T1000 (cell line): ENCODE measurements at regions not wholly inside any gene's neighbourhood (a gene's known extent, or its start where the extent isn't known, plus 50 kb on each side); places are given as distances from the start of the nearest gene placed in this dataset.
"Not testable (repeated sequence)": the region's sequence is repeated elsewhere in the genome, so short reads cannot be mapped to it uniquely, and the experiment has no call there.

Experiments used
- DNase-seq: peaks from one replicate; lab custom pipeline; 2025; ENCODE audit warnings: mixed read lengths; lab: John Stamatoyannopoulos, UW

DNA sequence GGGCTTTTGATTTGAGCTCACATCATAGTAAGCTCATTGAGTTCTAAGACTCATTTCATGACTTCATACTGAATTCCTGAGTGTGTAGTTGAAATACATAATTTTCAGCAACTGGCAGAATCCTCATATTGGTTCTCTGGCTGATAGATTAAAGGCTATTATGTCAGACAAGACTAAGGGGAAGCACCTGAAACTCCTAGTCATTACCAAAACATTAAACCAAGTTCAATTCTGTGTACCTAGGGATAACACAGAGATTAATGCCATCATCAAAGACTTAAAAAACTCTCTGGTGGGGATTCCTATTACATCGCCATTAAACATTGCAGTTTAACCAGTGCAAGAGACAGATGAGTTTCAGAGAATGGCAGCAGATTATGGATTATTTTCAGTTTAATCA is 339.1 kb downstream of the PTPRC start:
- DNase-seq: no peak

DNA sequence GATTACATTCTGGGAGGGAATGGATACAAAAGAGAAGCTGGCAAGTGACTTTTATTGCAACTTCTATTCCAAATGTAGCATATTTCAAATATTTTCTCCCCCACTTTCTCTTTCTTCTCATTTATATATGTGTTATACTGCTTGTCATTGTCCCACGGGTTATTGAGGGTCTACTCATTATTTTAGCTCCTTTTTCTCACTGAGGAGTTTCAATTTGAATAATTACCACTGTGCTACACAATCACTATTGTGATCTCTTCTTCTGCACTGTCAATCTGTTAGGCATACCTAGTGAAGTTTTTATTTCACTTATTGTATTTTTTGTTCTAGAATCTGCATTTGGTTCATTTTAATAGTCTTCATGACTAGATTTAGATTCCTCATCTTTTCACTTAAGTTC is 339.7 kb downstream of the PTPRC start:
- no peak for DNase-seq

DNA sequence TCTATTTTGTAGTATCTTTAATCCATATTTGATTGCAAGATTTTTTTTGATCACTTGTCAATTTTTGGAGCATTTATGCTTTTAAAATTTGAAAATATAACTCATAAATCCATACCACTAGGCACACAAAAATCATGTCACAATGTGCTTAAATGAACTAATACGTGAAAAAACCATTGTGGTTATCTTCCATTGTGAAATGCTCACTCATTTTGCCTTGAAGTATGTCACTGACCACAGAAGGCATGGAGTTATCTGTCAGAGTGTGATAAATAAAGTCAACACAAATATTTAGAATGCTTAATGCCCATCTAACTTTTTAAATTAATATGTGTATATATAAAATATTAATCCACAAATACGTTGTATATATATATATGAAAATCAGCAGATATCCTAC is 347.2 kb downstream of the PTPRC start:
- DNase-seq: no peak

DNA sequence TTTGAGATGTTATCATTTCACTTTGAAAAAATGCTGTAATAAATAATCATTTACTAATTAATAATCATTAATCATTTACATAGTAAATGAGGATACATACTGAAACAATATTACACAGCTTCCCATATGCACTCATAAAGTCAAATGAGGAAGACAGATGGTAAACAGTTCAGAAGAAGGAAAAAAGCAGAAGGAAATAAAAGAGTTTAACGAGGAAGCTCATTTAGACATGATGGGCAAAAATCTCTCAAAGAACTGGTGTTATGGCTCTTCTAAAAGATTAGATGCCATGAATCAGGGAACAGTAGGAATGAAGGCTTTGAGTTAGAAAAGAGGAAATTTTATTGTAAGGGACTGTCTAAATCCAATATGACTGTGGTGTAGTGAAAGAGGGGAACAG is 347.6 kb downstream of the PTPRC start:
- DNase-seq: no peak

DNA sequence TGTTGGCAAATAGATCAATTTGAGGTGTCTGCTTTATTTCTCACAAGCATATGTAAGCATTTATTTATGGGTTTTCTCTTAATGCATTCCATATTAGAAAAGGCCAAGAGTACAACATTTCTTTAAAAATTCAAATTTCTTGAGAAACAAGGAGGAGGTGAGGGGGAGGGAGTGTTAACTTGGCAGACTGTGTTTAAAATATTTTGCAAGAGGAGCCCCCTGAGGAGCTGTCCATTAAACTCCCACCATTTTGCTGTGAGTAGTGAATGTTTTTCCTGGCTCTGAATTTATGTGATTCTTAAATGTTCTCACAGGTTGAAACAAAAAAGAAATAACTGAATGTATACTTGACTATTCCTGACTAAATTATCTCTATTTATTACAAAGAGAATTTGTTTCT is 363.8 kb downstream of the PTPRC start:
- no peak for DNase-seq

DNA sequence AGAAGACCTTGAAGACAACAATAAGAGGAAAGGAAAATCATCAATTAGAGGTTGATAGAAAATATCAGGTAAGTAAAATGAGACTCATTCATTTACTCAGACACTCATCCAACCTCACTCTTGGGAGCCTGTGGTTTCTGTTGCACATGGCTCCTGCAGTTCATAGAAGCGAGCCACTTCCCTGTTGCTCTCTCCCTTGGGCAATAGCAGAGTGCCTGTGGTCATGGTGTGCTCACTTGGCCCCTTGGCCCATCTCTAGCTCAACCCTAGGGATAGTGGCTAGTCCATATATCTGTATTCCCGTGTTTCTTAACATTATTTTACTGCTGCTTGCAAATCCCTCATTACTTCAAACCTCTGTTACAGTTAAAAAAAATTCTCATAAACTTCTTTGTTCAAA is 368.6 kb downstream of the PTPRC start:
- DNase-seq: no peak

DNA sequence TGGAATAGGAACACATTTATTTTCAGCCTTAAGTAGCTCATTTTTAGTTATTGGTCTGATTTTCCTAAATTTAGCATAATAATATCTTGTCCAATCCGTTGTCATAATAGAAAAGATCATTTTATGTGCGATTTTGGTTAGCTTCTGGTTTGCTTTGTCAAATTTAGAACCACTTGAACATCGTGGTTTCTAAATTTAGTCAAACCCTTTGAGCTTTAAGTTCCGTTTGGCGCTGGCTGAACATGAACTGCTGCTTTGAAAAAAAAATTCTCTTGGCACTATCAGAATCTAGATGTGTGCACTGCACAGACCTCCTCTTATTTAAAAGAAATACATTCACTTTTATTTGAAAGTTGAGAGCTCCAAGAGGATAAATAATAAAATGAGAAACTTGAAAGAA is 370.6 kb downstream of the PTPRC start:
- DNase-seq: no peak

DNA sequence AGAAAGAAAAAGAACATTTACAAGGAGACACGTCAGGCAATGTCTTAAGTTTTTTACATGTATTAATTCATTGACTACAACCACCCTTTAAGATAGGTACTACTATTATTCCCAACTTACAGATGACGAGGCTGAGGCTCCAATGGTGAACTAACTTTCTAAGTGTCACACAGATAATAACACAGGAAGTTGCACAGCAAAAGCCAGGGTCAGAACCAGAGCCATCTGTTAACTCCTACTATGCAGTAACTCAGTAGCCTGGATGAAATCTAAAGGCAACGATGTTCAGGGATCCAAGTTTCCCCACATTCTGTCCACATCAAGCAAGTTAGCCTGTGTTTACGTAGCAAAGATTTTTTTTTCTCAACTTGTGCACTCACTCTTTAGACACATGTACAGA is 371.7 kb downstream of the PTPRC start:
- no peak for DNase-seq

DNA sequence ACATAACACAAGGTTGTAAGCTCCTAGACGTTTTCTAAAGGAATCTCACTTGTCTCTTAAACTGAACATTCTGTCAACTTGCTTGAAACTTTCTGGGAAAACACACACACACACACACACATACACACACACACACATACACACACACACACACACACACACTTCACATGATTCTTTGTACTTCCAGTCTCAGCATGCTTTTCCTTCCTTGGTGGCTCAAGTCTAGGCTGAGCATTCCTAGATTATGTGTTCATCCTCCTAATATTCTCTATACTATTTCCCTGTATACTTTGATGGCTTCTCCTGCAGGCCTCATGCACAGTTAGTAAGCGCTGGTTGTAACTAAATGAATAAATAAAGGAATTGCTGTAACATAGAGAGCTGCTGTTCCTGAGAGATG is 372.1 kb downstream of the PTPRC start:
- DNase-seq: no peak

DNA sequence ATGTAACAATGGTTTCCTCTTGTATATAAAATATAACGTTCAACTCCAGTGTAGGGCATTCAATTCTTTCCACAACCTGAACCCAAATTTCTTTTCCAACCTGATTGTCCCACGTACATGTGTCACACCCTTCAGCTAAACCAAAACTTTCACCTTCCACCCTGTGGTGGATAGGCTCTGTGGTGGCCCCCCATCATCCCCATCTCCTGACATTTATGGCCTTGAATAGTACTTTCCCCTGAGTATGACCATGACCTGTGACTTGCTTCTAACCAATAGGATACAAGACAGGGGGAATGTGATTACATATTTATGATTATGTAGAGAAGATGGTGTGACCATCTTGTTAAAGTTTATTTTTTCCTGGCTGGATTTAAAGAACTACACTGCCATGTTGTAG is 377.0 kb downstream of the PTPRC start:
- no peak for DNase-seq

DNA sequence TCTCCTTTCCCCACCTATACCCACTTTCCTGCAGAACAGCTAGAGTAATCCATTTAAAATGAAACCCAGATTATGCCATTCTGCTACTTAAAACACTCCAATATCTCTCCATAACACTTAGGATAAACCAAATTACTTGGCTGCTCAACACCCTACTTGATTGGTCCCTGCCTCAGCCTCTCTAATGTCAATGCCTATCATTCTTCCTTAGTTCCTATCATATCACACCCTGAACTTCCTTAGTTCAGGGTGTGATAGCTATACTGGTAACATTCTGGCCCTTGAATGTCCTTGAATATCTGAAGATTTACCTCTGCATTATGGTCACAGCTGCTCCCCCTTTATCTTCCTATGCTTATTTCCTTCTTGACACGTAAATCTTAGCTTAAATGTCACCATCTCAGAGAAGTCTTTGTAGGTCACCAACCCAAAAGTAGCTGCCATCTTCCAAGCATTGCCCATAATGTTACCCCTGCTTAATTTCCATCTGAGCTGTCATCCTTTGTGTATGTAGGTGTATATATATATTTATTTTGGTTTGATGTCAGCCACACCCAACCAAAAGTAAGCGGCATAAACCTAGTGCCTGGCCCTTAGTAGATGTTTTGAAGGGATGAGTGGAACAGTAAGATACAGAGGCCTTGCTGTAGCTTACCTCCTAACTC is 379.8 kb downstream of the PTPRC start:
- DNase-seq: no peak

DNA sequence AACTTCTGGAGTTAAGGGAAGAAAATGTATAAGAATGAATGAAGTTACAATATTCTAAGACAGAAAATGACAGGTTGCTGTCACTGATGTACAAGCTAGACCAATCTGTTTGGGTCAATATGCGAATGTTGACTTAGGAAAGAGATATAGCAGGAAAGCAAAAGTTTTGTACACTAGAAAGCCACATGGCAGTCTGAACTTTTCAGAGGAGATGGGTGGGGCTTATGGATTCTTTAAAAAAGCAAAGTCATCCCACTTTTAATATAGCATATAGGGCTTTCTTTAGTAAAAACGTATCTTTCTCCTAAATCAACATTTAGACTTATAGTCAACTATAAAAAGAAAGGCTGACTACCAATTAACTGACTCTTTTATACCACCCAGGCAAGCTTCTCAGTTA is 381.2 kb downstream of the PTPRC start:
- no peak for DNase-seq

DNA sequence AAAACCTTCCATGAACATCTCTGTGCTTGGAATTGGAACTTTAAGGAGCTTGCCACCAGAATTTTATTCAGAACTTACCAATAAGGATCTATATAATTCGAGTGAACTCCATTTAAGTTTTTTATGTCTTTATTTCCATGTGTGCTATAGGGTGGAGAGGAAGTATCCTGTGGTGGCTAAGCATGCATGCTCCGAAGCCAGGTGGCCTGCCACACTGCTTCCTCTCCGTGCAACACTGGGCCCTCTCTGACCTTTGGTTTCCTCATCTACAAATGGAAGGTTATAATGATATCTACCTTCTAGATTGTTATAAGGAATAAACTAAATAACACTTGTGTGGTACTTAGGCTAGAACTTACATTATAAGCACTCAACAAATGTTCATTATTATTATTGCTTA is 382.1 kb downstream of the PTPRC start:
- DNase-seq: no peak

DNA sequence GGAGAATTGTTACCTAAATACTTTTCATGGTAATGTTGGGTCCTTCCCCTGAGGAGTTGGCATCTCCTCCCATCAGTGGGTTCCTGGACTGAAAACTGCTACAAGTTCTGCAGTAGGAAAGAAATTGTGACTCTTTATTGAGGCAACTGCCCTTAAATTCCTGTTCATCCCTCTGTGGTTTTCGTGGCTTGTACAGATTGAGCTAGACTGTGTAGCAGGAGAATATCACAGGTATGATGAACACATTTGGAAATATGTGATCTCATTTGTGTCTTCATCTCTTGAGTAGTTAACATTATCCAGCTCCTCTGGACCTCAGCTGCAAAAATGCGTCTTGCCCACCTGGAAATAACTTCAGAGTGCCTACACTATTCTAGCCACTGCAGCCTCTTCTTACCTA is 390.6 kb downstream of the PTPRC start:
- DNase-seq: no peak

DNA sequence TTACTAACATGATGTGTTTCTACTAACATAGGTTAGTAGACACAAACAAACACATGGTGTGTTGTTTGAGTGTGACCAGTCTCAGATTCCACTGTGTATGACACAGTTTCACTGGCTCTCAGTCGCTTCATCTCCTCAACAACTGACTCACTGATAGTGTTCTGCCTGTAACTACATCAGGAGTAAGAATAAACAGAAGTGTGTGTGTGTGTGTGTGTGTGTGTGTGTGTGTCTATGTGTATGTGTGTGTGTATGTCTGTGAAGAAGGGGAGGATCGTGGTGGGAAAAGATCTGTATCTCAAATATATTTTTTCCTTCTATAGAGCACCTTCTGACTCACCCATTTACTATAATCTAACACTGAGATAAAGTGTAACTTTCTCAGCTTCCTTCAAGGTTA is 391.0 kb downstream of the PTPRC start:
- DNase-seq: no peak

DNA sequence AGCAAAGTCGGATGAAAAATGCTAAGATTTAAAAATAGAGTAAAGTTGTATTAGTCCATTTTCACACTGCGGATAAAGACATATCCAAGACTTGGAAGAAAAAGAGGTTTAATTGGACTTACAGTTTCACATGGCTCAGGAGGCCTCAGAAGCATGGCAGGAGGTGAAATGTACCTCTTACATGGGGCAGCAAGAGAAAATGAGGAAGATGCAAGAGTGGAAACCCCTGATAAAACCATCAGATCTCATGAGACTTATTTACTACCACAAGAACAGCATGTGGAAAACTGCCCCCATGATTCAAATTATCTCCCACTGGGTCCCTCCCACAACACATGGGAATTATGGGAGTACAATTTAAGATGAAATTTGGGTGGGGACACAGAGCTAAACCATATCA is 391.7 kb downstream of the PTPRC start:
- not testable (repeated sequence) for DNase-seq

DNA sequence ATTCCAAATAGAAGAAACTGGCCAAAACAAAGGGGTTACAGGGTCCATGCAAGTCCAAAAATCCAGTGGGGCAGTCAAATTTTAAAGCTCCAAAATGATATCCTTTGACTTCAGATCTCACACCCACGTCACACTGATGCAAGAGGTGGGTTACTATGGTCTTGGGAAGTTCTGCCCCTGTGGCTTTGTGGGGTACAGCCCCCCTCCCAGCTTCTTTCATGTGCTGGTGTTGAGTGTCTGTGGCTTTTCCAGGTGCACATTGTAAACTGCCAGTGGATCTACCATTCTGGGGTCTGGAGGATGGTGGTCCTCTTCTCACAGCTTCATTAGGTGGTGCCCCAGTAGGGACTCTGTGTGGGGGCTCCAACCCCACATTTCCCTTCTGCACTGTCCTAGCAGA is 392.3 kb downstream of the PTPRC start:
- DNase-seq: not testable (repeated sequence)

DNA sequence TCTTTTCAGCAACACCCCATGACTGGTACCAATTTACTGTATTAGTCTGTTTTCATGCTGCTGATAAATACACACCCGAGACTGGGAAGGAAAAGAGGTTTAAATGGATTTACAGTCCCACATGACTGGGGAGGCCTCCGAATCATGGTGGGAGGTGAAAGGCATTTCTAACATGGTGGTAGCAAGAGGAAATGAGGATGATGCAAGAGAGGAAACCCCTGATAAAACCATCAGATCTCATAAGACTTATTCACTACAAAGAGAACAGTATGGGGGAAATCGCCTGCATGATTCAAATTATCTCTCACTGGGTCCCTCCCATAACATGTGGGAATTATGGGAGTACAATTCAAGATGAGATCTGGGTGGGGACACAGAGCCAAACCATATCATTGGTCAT is 393.6 kb downstream of the PTPRC start:
- not testable (repeated sequence) for DNase-seq

DNA sequence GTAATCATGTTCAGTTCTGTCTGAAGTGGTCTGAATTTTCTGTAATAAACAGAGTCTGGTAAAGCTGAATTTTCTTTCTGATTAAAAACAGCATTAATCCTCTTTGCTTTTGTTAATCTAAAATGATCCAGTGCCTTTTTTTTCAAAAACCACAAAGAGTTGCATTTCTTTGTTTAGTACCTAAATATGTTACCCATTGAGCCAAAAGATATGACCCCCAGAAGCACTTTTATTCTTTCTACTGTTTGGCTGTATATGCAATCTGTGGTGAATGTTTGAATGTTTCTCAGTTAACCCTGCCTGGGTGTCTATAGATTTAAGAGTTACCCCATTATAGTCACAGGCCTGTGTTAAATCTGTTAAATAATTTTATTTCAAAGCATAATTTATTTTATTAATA is 394.8 kb downstream of the PTPRC start:
- DNase-seq: no peak

DNA sequence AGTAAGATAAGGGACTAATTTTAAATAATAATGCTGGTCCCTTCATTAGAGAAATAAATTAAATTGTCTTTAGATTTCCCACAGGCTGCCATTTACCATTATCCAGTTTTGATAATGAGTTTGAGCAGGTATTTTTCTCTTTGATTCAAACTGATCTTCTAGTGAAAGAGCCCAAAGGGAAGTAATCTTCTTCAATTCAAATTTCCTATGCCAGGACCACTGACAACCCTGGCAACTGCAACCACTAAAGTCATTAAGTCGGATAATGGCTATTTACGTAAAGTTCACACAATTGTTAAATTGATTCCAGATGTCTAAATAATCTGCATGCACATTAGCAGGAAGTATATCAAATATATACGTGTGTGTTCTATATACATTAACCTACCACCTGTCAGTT is 399.3 kb downstream of the PTPRC start:
- DNase-seq: no peak

DNA sequence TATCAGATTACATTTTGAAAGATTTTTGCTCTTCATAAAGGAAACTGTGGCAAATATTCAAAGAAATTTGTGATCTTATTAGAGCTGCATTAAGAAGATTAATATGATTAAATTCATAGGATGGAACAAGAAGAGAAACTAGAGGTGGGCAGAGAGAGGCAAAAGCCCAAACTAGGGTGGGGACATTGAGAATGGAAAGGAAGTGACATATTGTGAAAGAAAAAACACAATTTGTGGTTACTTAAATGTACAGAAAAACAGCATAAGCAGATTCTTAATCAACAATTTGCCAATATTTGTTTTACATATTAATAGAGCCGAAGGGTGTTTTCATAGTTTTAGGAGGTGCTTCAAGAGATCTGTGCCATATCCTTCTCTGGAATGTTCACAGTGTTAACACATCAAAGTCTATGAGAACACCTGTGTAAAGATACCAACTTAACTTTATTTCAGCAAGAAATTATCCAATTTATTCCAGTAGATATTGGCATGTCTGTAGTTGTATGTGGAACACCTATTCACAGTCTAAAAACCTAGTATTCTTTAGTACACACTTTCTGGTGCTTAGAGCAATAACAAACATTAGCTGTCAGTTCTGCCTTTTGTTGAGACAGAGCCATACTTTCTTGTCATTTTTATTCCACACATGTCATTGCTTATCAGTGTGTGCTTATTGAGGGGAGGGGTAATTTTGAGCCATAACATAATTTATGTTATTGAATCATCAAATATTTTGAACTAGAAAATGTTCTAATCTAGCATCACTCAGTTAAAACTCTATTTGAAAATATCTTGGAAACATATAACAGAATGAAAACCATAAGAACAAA is 401.5 kb downstream of the PTPRC start:
- DNase-seq: no peak

DNA sequence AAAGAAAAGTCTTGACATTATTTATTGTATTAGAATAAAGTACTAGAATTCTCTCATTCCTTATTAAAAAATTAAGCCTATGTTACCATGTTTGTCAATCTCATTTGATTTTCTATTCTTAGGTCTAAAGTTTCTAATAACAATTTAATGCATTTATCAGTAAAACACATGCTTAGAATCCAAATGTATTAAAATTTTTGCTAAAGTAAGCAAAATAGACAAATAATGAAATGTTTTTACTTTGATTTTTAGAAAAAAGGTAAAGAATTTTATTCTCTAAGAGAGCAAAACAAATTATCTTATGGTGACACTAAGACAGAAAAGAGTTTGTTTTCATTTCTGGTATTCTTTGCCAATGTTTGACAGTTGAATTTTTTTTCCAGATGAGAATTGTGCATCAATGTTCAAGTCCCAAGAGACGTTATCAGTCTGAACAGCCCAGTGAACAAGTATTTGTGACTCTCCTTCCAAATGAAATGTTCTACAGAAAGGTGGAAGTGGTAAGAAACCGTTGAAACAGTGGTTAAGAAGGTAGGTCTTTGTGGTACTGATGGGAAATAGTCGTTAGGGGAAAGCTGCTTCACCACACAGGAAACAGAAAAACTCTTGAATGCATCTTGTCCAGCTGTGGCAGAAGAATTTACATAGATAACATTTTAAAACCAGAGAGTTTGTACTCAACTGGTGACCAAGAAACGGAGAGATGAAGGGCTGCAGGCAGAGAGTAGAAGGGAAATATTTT is 402.5 kb downstream of the PTPRC start:
- DNase-seq: no peak

DNA sequence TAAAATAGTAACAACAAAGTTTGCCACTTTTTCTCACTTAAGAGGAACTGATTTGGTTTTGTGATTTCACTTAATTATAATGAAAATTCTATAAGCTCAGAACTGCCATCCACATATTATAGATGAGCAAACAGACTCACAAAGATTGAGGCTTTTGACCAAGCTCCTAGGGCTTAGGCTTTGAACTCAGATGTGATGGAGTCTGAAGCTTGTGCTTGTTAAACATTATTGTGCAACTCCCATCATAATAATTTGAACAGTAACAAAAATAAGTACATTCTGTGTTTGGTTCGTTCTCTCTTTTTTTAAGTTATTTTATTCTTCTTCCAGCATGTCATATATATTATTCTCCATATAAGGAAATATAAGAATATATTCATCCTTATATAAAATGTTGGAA is 403.4 kb downstream of the PTPRC start:
- DNase-seq: no peak
